ENCODE measurements at regions not wholly inside any gene's neighbourhood (a gene's known extent, or its start where the extent isn't known, plus 50 kb on each side); places are given as distances from the start of the nearest gene placed in this dataset.

GRCh38 chr2:117723888-117724434 lies 90.5 kb upstream of the DDX18 start:
- TF ChIP-seq CTCF (conservative IDR thresholded peaks at IDR 0.05; ENCODE audit: low read depth in 2 of 2) (no peak), EZH2phosphoT487 (IDR thresholded peaks at IDR 0.05; ENCODE audit: unreplicated experiment) (no peak), EZH2 (IDR thresholded peaks at IDR 0.05; ENCODE audit: low read depth, unreplicated experiment) (no peak), CREB1 (CRISPR knock-in tag; IDR thresholded peaks at IDR 0.05; ENCODE audit: low read depth) (no peak), NANOG (IDR thresholded peaks at IDR 0.05; ENCODE audit: borderline replicate concordance) (no peak), REST (IDR thresholded peaks at IDR 0.05; ENCODE audit: unreplicated experiment) (no peak)
